ENCODE measurements at regions not wholly inside any gene's neighbourhood (a gene's known extent, or its start where the extent isn't known, plus 50 kb on each side); places are given as distances from the start of the nearest gene placed in this dataset.

- TF ChIP-seq EP300 (IDR thresholded peaks at IDR 0.05) (no peak), CTCF (IDR thresholded peaks at IDR 0.05) (no peak), POLR2A (IDR thresholded peaks at IDR 0.05) (no peak)
Observed at GRCh38 chr3:22951910-22952309, 251.2 kb upstream of the UBE2E2 start.
